HCT116 (cell line): ENCODE measurements at regions not wholly inside any gene's neighbourhood (a gene's known extent, or its start where the extent isn't known, plus 50 kb on each side); places are given as distances from the start of the nearest gene placed in this dataset.
"Not testable (repeated sequence)": the region's sequence is repeated elsewhere in the genome, so short reads cannot be mapped to it uniquely, and the experiment has no call there.

Source experiments
- EZH2phosphoT487 ChIP-seq: fragments of 200-600 bp; IDR thresholded peaks from 2 replicates; pipeline ENCODE4 v1.6.1; 2018; ENCODE audit warnings: antibody characterized with exemption, borderline replicate concordance
- FOSL1 ChIP-seq: IDR thresholded peaks from 2 replicates; pipeline ENCODE4 v1.6.1; 2012; ENCODE audit warnings: low read depth

DNA sequence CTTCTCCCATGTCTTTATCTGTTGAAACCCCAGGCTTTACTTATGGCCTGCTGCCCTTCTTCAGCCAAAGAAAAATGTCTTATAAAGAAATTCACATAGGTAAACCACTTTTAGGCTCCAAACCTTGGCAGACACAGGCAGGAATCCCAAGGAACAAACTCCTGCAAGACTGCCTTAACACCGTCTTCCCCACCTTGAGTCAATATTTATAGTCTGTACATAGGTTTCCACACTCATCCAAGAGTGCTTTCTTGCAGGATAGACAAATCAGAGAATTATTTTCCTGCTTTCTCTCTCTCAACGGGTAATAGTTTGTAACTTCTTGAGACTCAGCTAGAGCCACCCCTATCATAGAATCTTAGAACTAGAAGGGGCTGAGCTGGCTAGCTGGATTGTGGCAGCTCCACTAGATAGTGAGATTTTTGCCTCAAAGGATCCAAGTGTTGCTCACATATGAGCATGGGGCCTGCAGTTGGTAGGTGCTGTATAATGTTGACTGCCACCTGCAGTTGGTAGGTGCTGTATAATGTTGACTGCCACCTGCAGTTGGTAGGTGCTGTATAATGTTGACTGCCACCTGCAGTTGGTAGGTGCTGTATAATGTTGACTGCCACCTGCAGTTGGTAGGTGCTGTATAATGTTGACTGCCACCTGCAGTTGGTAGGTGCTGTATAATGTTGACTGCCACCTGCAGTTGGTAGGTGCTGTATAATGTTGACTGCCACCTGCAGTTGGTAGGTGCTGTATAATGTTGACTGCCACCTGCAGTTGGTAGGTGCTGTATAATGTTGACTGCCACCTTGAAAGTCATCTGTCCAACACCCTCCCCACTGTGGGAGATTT is 142.5 kb downstream of the MINAR1 start:
- TF ChIP-seq FOSL1, EZH2phosphoT487: not testable (repeated sequence)
